Liver (tissue), 8 donors: ENCODE measurements at regions not wholly inside any gene's neighbourhood (a gene's known extent, or its start where the extent isn't known, plus 50 kb on each side); places are given as distances from the start of the nearest gene placed in this dataset.

Experiments used
- DNase-seq: peaks from one replicate; pipeline ENCODE4 v3.0.0-alpha.2; 2017; ENCODE audit warnings: low spot score
- H3K27ac ChIP-seq, 2 donors: one replicate each; pipeline ENCODE4 v1.7.0; 2013; ENCODE audit warnings: inconsistent platforms in 2 of 2, low read length in 2 of 2, control low read depth in 1 of 2, low read depth in 1 of 2, mild to moderate bottlenecking in 1 of 2
- H3K27me3 ChIP-seq, 4 donors: one replicate each; pipeline versions ENCODE4 v1.6.1 to v1.7.0; 2013; ENCODE audit warnings: low read length in 3 of 4, inconsistent platforms in 1 of 4, mild to moderate bottlenecking in 1 of 4, moderate library complexity in 1 of 4; ENCODE audit not compliant: control insufficient read depth in 4 of 4, insufficient read depth in 4 of 4
- H3K36me3 ChIP-seq, 4 donors: one replicate each; pipeline versions ENCODE4 v1.6.1 to v1.7.0; 2013; ENCODE audit warnings: low read length in 3 of 4, mild to moderate bottlenecking in 3 of 4, low read depth in 1 of 4, moderate library complexity in 1 of 4; ENCODE audit not compliant: control insufficient read depth in 4 of 4, insufficient read depth in 3 of 4
- H3K4me1 ChIP-seq, 4 donors: one replicate each; pipeline versions ENCODE4 v1.6.1 to v1.7.0; 2013; ENCODE audit warnings: low read length in 3 of 4, mild to moderate bottlenecking in 3 of 4, moderate library complexity in 1 of 4; ENCODE audit not compliant: control insufficient read depth in 4 of 4, insufficient read depth in 4 of 4
- H3K4me3 ChIP-seq, 3 donors: one replicate each; pipeline versions ENCODE4 v1.6.1 to v1.7.0; 2013; ENCODE audit warnings: low read length in 3 of 3, control low read depth in 1 of 3, low read depth in 1 of 3, mild to moderate bottlenecking in 1 of 3
- H3K9ac ChIP-seq, 2 donors: one replicate each; pipeline ENCODE4 v1.7.0; 2013; ENCODE audit warnings: low read length in 2 of 2, mild to moderate bottlenecking in 2 of 2, moderate library complexity in 2 of 2, control low read depth in 1 of 2, low read depth in 1 of 2
- H3K9me3 ChIP-seq, 4 donors: one replicate each; pipeline versions ENCODE4 v1.6.1 to v1.7.0; 2013; ENCODE audit warnings: low read length in 3 of 4; ENCODE audit not compliant: control insufficient read depth in 4 of 4
- EGR1 ChIP-seq, 2 donors: IDR thresholded peaks; 2 replicates each; pipeline ENCODE4 v1.6.1; 2016 to 2018; ENCODE audit warnings: antibody characterized with exemption in 2 of 2, low read depth in 2 of 2
- FOXA1 ChIP-seq: IDR thresholded peaks from 2 replicates; pipeline ENCODE4 v1.6.1; 2016; ENCODE audit warnings: antibody characterized with exemption
- FOXA2 ChIP-seq: IDR thresholded peaks from 2 replicates; pipeline ENCODE4 v1.6.1; 2016; ENCODE audit warnings: antibody characterized with exemption
- GABPA ChIP-seq, 2 donors: IDR thresholded peaks in 1 of 2; conservative IDR thresholded peaks in 1 of 2; 2 replicates each; pipeline ENCODE4 v1.6.1; 2016; ENCODE audit warnings: antibody characterized with exemption in 2 of 2, mild to moderate bottlenecking in 1 of 2, moderate library complexity in 1 of 2
- HNF4A ChIP-seq, 2 donors: conservative IDR thresholded peaks; 2 replicates each; pipeline ENCODE4 v1.6.1; 2016; ENCODE audit warnings: antibody characterized with exemption in 2 of 2, mild to moderate bottlenecking in 2 of 2
- HNF4G ChIP-seq: IDR thresholded peaks from 2 replicates; pipeline ENCODE4 v1.6.1; 2016; ENCODE audit warnings: antibody characterized with exemption
- JUND ChIP-seq, 2 donors: IDR thresholded peaks; 2 replicates each; pipeline ENCODE4 v1.6.1; 2016; ENCODE audit warnings: antibody characterized with exemption in 2 of 2
- NR2F2 ChIP-seq: IDR thresholded peaks from 2 replicates; pipeline ENCODE4 v1.6.1; 2016; ENCODE audit warnings: antibody characterized with exemption
- RAD21 ChIP-seq, 2 donors: IDR thresholded peaks; 2 replicates each; pipeline ENCODE4 v1.6.1; 2016; ENCODE audit warnings: antibody characterized with exemption in 2 of 2, mild to moderate bottlenecking in 2 of 2
- RXRA ChIP-seq, 2 donors: IDR thresholded peaks; 2 replicates each; pipeline ENCODE4 v1.6.1; 2017 to 2018; ENCODE audit warnings: antibody characterized with exemption in 2 of 2, mild to moderate bottlenecking in 1 of 2
- TAF1 ChIP-seq: conservative IDR thresholded peaks from 2 replicates; pipeline ENCODE4 v1.6.1; 2016; ENCODE audit warnings: antibody characterized with exemption, mild to moderate bottlenecking
- YY1 ChIP-seq: IDR thresholded peaks from 2 replicates; pipeline ENCODE4 v1.6.1; 2016; ENCODE audit warnings: antibody characterized with exemption, mild to moderate bottlenecking
- WGBS: extraction: QIAGEN DNeasy Blood & Tissue Kit; methylation state at CpG from one replicate; pipeline ENCODE4 v1.1.7; 2013; 5-methylcytosine and 5-hydroxymethylcytosine counted together
- TF ChIP-seq, protein P1 (sequence below): IDR thresholded peaks from 2 replicates; pipeline ENCODE4 v1.6.1; 2016; ENCODE audit warnings: antibody characterized with exemption, mild to moderate bottlenecking
- TF ChIP-seq, protein P2 (sequence below): IDR thresholded peaks from 2 replicates; pipeline ENCODE4 v1.6.1; 2016; ENCODE audit warnings: antibody characterized with exemption
- TF ChIP-seq, protein P3 (sequence below): fragments of 150-350 bp; IDR thresholded peaks from 2 replicates; pipeline ENCODE4 v1.5.1; 2017; ENCODE audit warnings: improper control_type of control experiment, low read depth, low read length; ENCODE audit not compliant: missing input control
- TF ChIP-seq, protein P4 (sequence below): IDR thresholded peaks from 2 replicates; pipeline ENCODE4 v1.6.1; 2016; ENCODE audit warnings: antibody characterized with exemption
- TF ChIP-seq, protein P5 (sequence below): IDR thresholded peaks from 2 replicates; pipeline ENCODE4 v1.6.1; 2016; ENCODE audit warnings: antibody characterized with exemption
- donor health status: healthy.
- donor health status: healthy.
- donor health status: healthy.
- donor health status: healthy.
- donor health status: healthy.

DNA sequence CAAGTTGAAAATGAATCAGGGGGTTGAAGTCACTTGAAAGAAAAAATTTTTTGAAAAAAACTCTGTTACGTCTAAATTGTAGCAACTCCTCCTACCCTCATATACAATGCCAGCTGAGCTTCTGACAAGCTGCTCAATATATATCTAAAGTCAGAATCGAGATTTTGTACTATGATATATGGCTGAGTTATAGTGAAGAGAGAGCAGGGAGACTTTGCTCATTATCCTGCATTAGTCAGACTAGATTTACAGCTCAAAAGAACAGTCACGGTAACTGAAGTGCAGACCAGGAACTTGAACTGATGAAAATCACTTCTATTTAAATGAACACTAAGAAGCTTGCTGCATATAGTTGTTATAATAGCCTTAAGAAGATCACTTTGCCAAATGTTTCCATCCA is 153.1 kb downstream of the LACC1 start:
- WGBS: 86% methylated on average over 3 of the region's 3 CpGs
- Histone ChIP-seq H3K9ac (no peak overlapping the region), H3K27ac (no peak overlapping the region), H3K36me3 (no peaks in the 10 kb centered on the region), H3K4me3 (no peak overlapping the region), H3K9me3 (no peaks in the 10 kb centered on the region), H3K4me1 (no peaks in the 10 kb centered on the region), H3K27me3 (no peaks in the 10 kb centered on the region)
- TF ChIP-seq, protein P1, sequence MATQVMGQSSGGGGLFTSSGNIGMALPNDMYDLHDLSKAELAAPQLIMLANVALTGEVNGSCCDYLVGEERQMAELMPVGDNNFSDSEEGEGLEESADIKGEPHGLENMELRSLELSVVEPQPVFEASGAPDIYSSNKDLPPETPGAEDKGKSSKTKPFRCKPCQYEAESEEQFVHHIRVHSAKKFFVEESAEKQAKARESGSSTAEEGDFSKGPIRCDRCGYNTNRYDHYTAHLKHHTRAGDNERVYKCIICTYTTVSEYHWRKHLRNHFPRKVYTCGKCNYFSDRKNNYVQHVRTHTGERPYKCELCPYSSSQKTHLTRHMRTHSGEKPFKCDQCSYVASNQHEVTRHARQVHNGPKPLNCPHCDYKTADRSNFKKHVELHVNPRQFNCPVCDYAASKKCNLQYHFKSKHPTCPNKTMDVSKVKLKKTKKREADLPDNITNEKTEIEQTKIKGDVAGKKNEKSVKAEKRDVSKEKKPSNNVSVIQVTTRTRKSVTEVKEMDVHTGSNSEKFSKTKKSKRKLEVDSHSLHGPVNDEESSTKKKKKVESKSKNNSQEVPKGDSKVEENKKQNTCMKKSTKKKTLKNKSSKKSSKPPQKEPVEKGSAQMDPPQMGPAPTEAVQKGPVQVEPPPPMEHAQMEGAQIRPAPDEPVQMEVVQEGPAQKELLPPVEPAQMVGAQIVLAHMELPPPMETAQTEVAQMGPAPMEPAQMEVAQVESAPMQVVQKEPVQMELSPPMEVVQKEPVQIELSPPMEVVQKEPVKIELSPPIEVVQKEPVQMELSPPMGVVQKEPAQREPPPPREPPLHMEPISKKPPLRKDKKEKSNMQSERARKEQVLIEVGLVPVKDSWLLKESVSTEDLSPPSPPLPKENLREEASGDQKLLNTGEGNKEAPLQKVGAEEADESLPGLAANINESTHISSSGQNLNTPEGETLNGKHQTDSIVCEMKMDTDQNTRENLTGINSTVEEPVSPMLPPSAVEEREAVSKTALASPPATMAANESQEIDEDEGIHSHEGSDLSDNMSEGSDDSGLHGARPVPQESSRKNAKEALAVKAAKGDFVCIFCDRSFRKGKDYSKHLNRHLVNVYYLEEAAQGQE: no peak
- TF ChIP-seq HNF4G: no peak
- TF ChIP-seq EGR1 (IDR thresholded peaks at IDR 0.05; ENCODE audit: low read depth in 2 of 2): no peak
- TF ChIP-seq JUND (IDR thresholded peaks at IDR 0.05): no peak
- TF ChIP-seq GABPA (IDR thresholded peaks at IDR 0.05 in 1 of 2, conservative IDR thresholded peaks at IDR 0.05 in 1 of 2): no peak
- no peak for TF ChIP-seq NR2F2
- TF ChIP-seq, protein P2, sequence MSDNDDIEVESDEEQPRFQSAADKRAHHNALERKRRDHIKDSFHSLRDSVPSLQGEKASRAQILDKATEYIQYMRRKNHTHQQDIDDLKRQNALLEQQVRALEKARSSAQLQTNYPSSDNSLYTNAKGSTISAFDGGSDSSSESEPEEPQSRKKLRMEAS: no peak
- TF ChIP-seq, protein P3, sequence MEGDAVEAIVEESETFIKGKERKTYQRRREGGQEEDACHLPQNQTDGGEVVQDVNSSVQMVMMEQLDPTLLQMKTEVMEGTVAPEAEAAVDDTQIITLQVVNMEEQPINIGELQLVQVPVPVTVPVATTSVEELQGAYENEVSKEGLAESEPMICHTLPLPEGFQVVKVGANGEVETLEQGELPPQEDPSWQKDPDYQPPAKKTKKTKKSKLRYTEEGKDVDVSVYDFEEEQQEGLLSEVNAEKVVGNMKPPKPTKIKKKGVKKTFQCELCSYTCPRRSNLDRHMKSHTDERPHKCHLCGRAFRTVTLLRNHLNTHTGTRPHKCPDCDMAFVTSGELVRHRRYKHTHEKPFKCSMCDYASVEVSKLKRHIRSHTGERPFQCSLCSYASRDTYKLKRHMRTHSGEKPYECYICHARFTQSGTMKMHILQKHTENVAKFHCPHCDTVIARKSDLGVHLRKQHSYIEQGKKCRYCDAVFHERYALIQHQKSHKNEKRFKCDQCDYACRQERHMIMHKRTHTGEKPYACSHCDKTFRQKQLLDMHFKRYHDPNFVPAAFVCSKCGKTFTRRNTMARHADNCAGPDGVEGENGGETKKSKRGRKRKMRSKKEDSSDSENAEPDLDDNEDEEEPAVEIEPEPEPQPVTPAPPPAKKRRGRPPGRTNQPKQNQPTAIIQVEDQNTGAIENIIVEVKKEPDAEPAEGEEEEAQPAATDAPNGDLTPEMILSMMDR: no peak
- TF ChIP-seq, protein P4, sequence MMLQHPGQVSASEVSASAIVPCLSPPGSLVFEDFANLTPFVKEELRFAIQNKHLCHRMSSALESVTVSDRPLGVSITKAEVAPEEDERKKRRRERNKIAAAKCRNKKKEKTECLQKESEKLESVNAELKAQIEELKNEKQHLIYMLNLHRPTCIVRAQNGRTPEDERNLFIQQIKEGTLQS: no peak
- no peak for TF ChIP-seq TAF1
- TF ChIP-seq RAD21 (IDR thresholded peaks at IDR 0.05): no peak
- no peak for TF ChIP-seq RXRA (IDR thresholded peaks at IDR 0.05)
- no peak for TF ChIP-seq FOXA1
- no peak for TF ChIP-seq YY1
- no peak for TF ChIP-seq FOXA2
- TF ChIP-seq, protein P5, sequence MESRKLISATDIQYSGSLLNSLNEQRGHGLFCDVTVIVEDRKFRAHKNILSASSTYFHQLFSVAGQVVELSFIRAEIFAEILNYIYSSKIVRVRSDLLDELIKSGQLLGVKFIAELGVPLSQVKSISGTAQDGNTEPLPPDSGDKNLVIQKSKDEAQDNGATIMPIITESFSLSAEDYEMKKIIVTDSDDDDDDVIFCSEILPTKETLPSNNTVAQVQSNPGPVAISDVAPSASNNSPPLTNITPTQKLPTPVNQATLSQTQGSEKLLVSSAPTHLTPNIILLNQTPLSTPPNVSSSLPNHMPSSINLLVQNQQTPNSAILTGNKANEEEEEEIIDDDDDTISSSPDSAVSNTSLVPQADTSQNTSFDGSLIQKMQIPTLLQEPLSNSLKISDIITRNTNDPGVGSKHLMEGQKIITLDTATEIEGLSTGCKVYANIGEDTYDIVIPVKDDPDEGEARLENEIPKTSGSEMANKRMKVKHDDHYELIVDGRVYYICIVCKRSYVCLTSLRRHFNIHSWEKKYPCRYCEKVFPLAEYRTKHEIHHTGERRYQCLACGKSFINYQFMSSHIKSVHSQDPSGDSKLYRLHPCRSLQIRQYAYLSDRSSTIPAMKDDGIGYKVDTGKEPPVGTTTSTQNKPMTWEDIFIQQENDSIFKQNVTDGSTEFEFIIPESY: no peak
- DNase-seq: no peak

DNA sequence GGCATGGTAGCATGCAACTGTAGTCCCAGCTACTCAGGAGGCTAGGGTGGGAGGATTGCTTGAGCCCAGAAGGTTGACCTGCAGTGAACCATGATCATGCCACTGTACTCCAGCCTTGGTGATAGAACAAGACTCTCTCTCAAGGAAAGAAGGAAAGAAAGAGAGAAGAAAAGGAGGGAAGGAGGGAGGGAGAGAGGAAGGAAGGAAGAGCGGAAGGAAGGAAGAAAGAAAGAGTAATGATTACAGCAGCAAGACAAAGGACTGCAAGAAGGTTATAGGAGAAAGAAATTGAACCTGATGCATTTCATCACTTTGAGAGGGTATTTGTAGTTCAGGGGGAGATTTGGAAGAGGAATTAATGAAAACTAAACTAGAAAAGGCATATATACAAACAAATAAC is 155.7 kb downstream of the LACC1 start:
- WGBS: 91% methylated on average over 1 of the region's 1 CpG
- H3K9ac ChIP-seq: no peak overlapping the region
- TF ChIP-seq HNF4A (conservative IDR thresholded peaks at IDR 0.05) (no peak), YY1 (no peak), RAD21 (IDR thresholded peaks at IDR 0.05) (no peak), HNF4G (no peak)
- TF ChIP-seq, protein P2: no peak
- TF ChIP-seq, protein P3: no peak
- TF ChIP-seq, protein P5: no peak

More for the DNA sequence above, 155.7 kb downstream of the LACC1 start:
- H3K4me1 ChIP-seq: no peaks in the 10 kb centered on the region
- H3K27ac ChIP-seq: no peak overlapping the region
- H3K36me3 ChIP-seq: no peaks in the 10 kb centered on the region
- H3K4me3 ChIP-seq: no peak overlapping the region
- H3K9me3 ChIP-seq: no peaks in the 10 kb centered on the region
- DNase-seq: no peak
- no peaks in the 10 kb centered on the region for H3K27me3 ChIP-seq
